ENCODE measurements at regions not wholly inside any gene's neighbourhood (a gene's known extent, or its start where the extent isn't known, plus 50 kb on each side); places are given as distances from the start of the nearest gene placed in this dataset.

GRCh38 chr4:45776146-45776545, 347.7 kb downstream of the GABRG1 start:
- no peak for DNase-seq

GRCh38 chr4:45770958-45771357, 352.9 kb downstream of the GABRG1 start:
- DNase-seq = no peak

GRCh38 chr4:45765521-45765920, 358.3 kb downstream of the GABRG1 start:
- DNase-seq = no peak

- no peak for DNase-seq
Observed at GRCh38 chr4:45751877-45752530, 371.9 kb downstream of the GABRG1 start.

GRCh38 chr4:45750721-45751120, 373.1 kb downstream of the GABRG1 start:
- DNase-seq = no peak

GRCh38 chr4:45745741-45746140, 378.1 kb downstream of the GABRG1 start:
- no peak for DNase-seq

GRCh38 chr4:45741897-45742296, 382.0 kb downstream of the GABRG1 start:
- DNase-seq = no peak

GRCh38 chr4:45732161-45732560, 391.7 kb downstream of the GABRG1 start:
- DNase-seq = no peak

- DNase-seq = no peak
Observed at GRCh38 chr4:45716093-45716492, 407.8 kb downstream of the GABRG1 start.

- no peak for DNase-seq
Observed at GRCh38 chr4:45713996-45714395, 409.9 kb downstream of the GABRG1 start.

- DNase-seq = no peak
Observed at GRCh38 chr4:45701621-45702020, 422.2 kb downstream of the GABRG1 start.

GRCh38 chr4:45693746-45694145, 430.1 kb downstream of the GABRG1 start:
- no peak for DNase-seq

GRCh38 chr4:45692131-45692735, 431.6 kb downstream of the GABRG1 start:
- no peak for DNase-seq

- DNase-seq = no peak
Observed at GRCh38 chr4:45688341-45688740, 435.5 kb downstream of the GABRG1 start.

- no peak for DNase-seq
Observed at GRCh38 chr4:45679411-45679810, 444.4 kb downstream of the GABRG1 start.

- no peak for DNase-seq
Observed at GRCh38 chr4:45668128-45668527, 455.7 kb downstream of the GABRG1 start.

GRCh38 chr4:45663628-45664081, 460.2 kb downstream of the GABRG1 start:
- DNase-seq = no peak

- no peak for DNase-seq
Observed at GRCh38 chr4:45663003-45663402, 460.9 kb downstream of the GABRG1 start.

- no peak for DNase-seq
Observed at GRCh38 chr4:45661893-45662292, 462.0 kb downstream of the GABRG1 start.

- no peak for DNase-seq
Observed at GRCh38 chr4:45650545-45650944, 473.3 kb downstream of the GABRG1 start.

- DNase-seq = no peak
Observed at GRCh38 chr4:45648846-45649245, 475.0 kb downstream of the GABRG1 start.

GRCh38 chr4:45647823-45648222, 476.0 kb downstream of the GABRG1 start:
- no peak for DNase-seq

GRCh38 chr4:45646885-45647590, 476.8 kb downstream of the GABRG1 start:
- no peak for DNase-seq

- DNase-seq = no peak
Observed at GRCh38 chr4:45640281-45640680, 483.6 kb downstream of the GABRG1 start.

All from CD4-positive, alpha-beta T cell treated with Interleukin-6 for 4 hours (primary cell).